Heart left ventricle (tissue), 13 donors: ENCODE measurements at regions not wholly inside any gene's neighbourhood (a gene's known extent, or its start where the extent isn't known, plus 50 kb on each side); places are given as distances from the start of the nearest gene placed in this dataset.

Experiments
- POLR2A ChIP-seq, 2 donors: fragments of 450-650 bp; IDR thresholded peaks; one replicate each; pipeline ENCODE4 v1.6.1; 2017; ENCODE audit warnings: antibody characterized with exemption in 2 of 2, mild to moderate bottlenecking in 2 of 2, moderate library complexity in 2 of 2
- TF ChIP-seq, protein P1 (sequence below), 12 donors: fragments of 200-600 bp; sonication (generic) in 4 of 12; IDR thresholded peaks; one replicate each; pipeline versions ENCODE4 v1.5.0 to v1.8.0; 2018 to 2022; ENCODE audit warnings: antibody characterized with exemption in 12 of 12, mild to moderate bottlenecking in 5 of 12
- donor health status: ischemic (EF 13 %, LVEDD 7.1; RV severe dilation, severe dysfunction).
- donor health status: DM: no; HTN: yes; CAD: no.
- donor health status: DM: no; HTN: no; CAD: no.
- donor health status: ischemic (EF 25% LVEDD 6.9; RV normal size, moderate dysfunction).
- donor health status: ischemic (EF 25% LVEDD 5.7; RV mildly dilated, moderate dysfunction).
- donor health status: ischemic (EF 35%, LVEDD 5.7; RV mildly dilated, moderate dysfunction).
- donor health status: nonischemic (EF 11% LVEDD 7.7; RV severe dilation, severe dysfunction).
- donor health status: DM: yes; HTN: yes; CAD: no.
- donor health status: PGD.
- donor health status: ischemic (EF 29% LVEDD 5.4; RV normal size, mild dysfunction).
- donor health status: nonischemic (EF 23%, LVEDD 6.1; RV moderate dilation, normal function).

GRCh38 chr1:213921311-213921710, 66.5 kb upstream of the PROX1 start:
- TF ChIP-seq, protein P1, sequence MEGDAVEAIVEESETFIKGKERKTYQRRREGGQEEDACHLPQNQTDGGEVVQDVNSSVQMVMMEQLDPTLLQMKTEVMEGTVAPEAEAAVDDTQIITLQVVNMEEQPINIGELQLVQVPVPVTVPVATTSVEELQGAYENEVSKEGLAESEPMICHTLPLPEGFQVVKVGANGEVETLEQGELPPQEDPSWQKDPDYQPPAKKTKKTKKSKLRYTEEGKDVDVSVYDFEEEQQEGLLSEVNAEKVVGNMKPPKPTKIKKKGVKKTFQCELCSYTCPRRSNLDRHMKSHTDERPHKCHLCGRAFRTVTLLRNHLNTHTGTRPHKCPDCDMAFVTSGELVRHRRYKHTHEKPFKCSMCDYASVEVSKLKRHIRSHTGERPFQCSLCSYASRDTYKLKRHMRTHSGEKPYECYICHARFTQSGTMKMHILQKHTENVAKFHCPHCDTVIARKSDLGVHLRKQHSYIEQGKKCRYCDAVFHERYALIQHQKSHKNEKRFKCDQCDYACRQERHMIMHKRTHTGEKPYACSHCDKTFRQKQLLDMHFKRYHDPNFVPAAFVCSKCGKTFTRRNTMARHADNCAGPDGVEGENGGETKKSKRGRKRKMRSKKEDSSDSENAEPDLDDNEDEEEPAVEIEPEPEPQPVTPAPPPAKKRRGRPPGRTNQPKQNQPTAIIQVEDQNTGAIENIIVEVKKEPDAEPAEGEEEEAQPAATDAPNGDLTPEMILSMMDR (IDR thresholded peaks at IDR 0.05) = no peak
- TF ChIP-seq POLR2A (IDR thresholded peaks at IDR 0.05) = no peak
